ENCODE measurements at regions not wholly inside any gene's neighbourhood (a gene's known extent, or its start where the extent isn't known, plus 50 kb on each side); places are given as distances from the start of the nearest gene placed in this dataset.

- no peaks in the 10 kb centered on the region for H3K79me2 ChIP-seq (ENCODE audit: low read depth)
- no peaks in the 10 kb centered on the region for H3K4me1 ChIP-seq (replicated peaks; ENCODE audit: insufficient read depth)
- TF ChIP-seq EZH2 (IDR thresholded peaks at IDR 0.05; ENCODE audit: low read depth) (no peak), CTCF (conservative IDR thresholded peaks at IDR 0.05) (peak; percentile 61)
- H4K20me1 ChIP-seq (ENCODE audit: insufficient read depth) = no peaks in the 10 kb centered on the region
- no peak for DNase-seq
- no peak overlapping the region for H3K4me2 ChIP-seq
- no peaks in the 10 kb centered on the region for H3K9me2 ChIP-seq (ENCODE audit: insufficient read depth)
- no peaks in the 10 kb centered on the region for H3K36me3 ChIP-seq (ENCODE audit: low read depth)
- no peaks in the 10 kb centered on the region for H3F3A ChIP-seq (ENCODE audit: insufficient read depth, low read depth)
- POLR2A ChIA-PET (ENCODE audit: unreplicated experiment) = no interaction called here
- H3K27ac ChIP-seq = no peak overlapping the region
- H3K4me3 ChIP-seq = no peak overlapping the region
- CTCF ChIA-PET = interaction anchor here (0.9 kb wide), 1 partner anchor 37 kb away, joined by 3 read pairs; no protein-coding TSS in a partner anchor
- H3K27me3 ChIP-seq (ENCODE audit: insufficient read depth, low read depth) = no peaks in the 10 kb centered on the region
- H2AFZ ChIP-seq = no peak overlapping the region
- peaks cover 3% of the 10 kb centered on the region; the same call in 1 of the 2 replicates for H3K9me3 ChIP-seq (ENCODE audit: insufficient read depth, low read depth)
- BruUV-seq (replicated peaks) = no TSS peak
- intact Hi-C loops (cut with micrococcal nuclease; ENCODE audit: unreplicated experiment) = no loop called here
Observed at GRCh38 chr1:187476671-187477070, 647.9 kb downstream of the PLA2G4A start.

- Histone ChIP-seq H3K4me1 (replicated peaks; ENCODE audit: insufficient read depth) (no peaks in the 10 kb centered on the region), H3K4me3 (no peak overlapping the region), H3K27me3 (ENCODE audit: insufficient read depth, low read depth) (no peaks in the 10 kb centered on the region), H2AFZ (no peak overlapping the region), H3F3A (ENCODE audit: insufficient read depth, low read depth) (no peaks in the 10 kb centered on the region), H3K4me2 (no peak overlapping the region), H3K27ac (no peak overlapping the region), H3K9me3 (ENCODE audit: insufficient read depth, low read depth) (peaks cover 3% of the 10 kb centered on the region; the same call in 1 of the 2 replicates), H4K20me1 (ENCODE audit: insufficient read depth) (no peaks in the 10 kb centered on the region), H3K9me2 (ENCODE audit: insufficient read depth) (no peaks in the 10 kb centered on the region), H3K36me3 (ENCODE audit: low read depth) (no peaks in the 10 kb centered on the region), H3K79me2 (ENCODE audit: low read depth) (no peaks in the 10 kb centered on the region)
- no TSS peak for BruUV-seq (replicated peaks)
- intact Hi-C loops (cut with micrococcal nuclease; ENCODE audit: unreplicated experiment) = no loop called here
- ChIA-PET CTCF (interaction anchor here (0.9 kb wide), 1 partner anchor 36 kb away, joined by 3 read pairs; no protein-coding TSS in a partner anchor), POLR2A (ENCODE audit: unreplicated experiment) (no interaction called here)
- TF ChIP-seq CTCF (conservative IDR thresholded peaks at IDR 0.05) (no peak), EZH2 (IDR thresholded peaks at IDR 0.05; ENCODE audit: low read depth) (no peak)
- no peak for DNase-seq
Observed at GRCh38 chr1:187477103-187477502, 648.4 kb downstream of the PLA2G4A start.

GRCh38 chr1:187477535-187477934 lies 648.8 kb downstream of the PLA2G4A start:
- intact Hi-C loops (cut with micrococcal nuclease; ENCODE audit: unreplicated experiment) = no loop called here

More at GRCh38 chr1:187477535-187477934, 648.8 kb downstream of the PLA2G4A start:
- H3K79me2 ChIP-seq (ENCODE audit: low read depth) = no peaks in the 10 kb centered on the region
- ChIA-PET CTCF (interaction anchor here (0.9 kb wide), 1 partner anchor 36 kb away, joined by 3 read pairs; no protein-coding TSS in a partner anchor), POLR2A (ENCODE audit: unreplicated experiment) (no interaction called here)
- no peak for DNase-seq
- peaks cover 3% of the 10 kb centered on the region; the same call in 1 of the 2 replicates for H3K9me3 ChIP-seq (ENCODE audit: insufficient read depth, low read depth)
- no peaks in the 10 kb centered on the region for H4K20me1 ChIP-seq (ENCODE audit: insufficient read depth)
- H3K4me2 ChIP-seq = no peak overlapping the region
- no peak for TF ChIP-seq EZH2 (IDR thresholded peaks at IDR 0.05; ENCODE audit: low read depth)
- TF ChIP-seq CTCF (conservative IDR thresholded peaks at IDR 0.05) = no peak
- no peaks in the 10 kb centered on the region for H3F3A ChIP-seq (ENCODE audit: insufficient read depth, low read depth)
- no peaks in the 10 kb centered on the region for H3K9me2 ChIP-seq (ENCODE audit: insufficient read depth)
- BruUV-seq (replicated peaks) = no TSS peak
- no peak overlapping the region for H2AFZ ChIP-seq
- no peaks in the 10 kb centered on the region for H3K36me3 ChIP-seq (ENCODE audit: low read depth)
- H3K4me3 ChIP-seq = no peak overlapping the region
- no peaks in the 10 kb centered on the region for H3K4me1 ChIP-seq (replicated peaks; ENCODE audit: insufficient read depth)
- no peak overlapping the region for H3K27ac ChIP-seq
- H3K27me3 ChIP-seq (ENCODE audit: insufficient read depth, low read depth) = no peaks in the 10 kb centered on the region

Measured in PC-9 (cell line).